IMR-90 (cell line): ENCODE measurements at regions not wholly inside any gene's neighbourhood (a gene's known extent, or its start where the extent isn't known, plus 50 kb on each side); places are given as distances from the start of the nearest gene placed in this dataset.

ENCODE experiments used
- ATAC-seq: fragments of 200-7000 bp; cut with Tn5 transposase; 2 replicates; pipeline ENCODE4 v1.9.1; 2020; ENCODE audit warnings: low read depth, mild to moderate bottlenecking, moderate library complexity
- BruUV-seq: library from RNA; stranded (reverse); fragments of 400-500 nt; replicated peaks from 2 replicates; lab custom pipeline; 2021; lab: Mats Ljungman, UMichigan
- CTCF ChIA-PET: fragments of 300-600 bp; formaldehyde crosslinking; extraction: SDS; loops from one replicate; lab custom pipeline; 2021; ENCODE audit warnings: antibody characterized with exemption; lab: Yijun Ruan, JAX
- POLR2A ChIA-PET: fragments of 300-600 bp; sonication (Branson Sonifier 250); formaldehyde crosslinking; loops from one replicate; lab custom pipeline; 2022; ENCODE audit warnings: antibody characterized with exemption; ENCODE audit not compliant: unreplicated experiment; lab: Charles Lee
- DNase-seq: peaks from one replicate; pipeline ENCODE4 v3.0.0; 2013
- H2AFZ ChIP-seq: replicated peaks from 2 replicates; pipeline ENCODE3; 2013; ENCODE audit warnings: low read length, mild to moderate bottlenecking; ENCODE audit not compliant: poor library complexity
- H2AK5ac ChIP-seq: 2 replicates; pipeline ENCODE4 v1.6.1; 2013; ENCODE audit warnings: low read depth, low read length, inconsistent platforms
- H2AK9ac ChIP-seq: replicated peaks from 2 replicates; pipeline ENCODE3; 2013; ENCODE audit warnings: mild to moderate bottlenecking, low read depth, low read length, moderate library complexity; ENCODE audit not compliant: poor library complexity
- H2BK120ac ChIP-seq: 2 replicates; pipeline ENCODE4 v1.6.1; 2013; ENCODE audit warnings: low read depth, low read length, inconsistent platforms
- H2BK15ac ChIP-seq: 3 replicates; pipeline ENCODE4 v1.6.1; 2013; ENCODE audit warnings: low read depth, low read length, inconsistent platforms
- H2BK20ac ChIP-seq: 2 replicates; pipeline ENCODE4 v1.6.1; 2013; ENCODE audit warnings: low read depth, mild to moderate bottlenecking, inconsistent platforms, low read length, moderate library complexity
- H2BK5ac ChIP-seq: 2 replicates; pipeline ENCODE4 v1.6.1; 2013; ENCODE audit warnings: mild to moderate bottlenecking, low read depth, low read length, inconsistent platforms; ENCODE audit not compliant: poor library complexity, severe bottlenecking
- H3K14ac ChIP-seq: replicated peaks from 2 replicates; pipeline ENCODE4 v1.6.1; 2013; ENCODE audit warnings: low read depth, low read length, inconsistent platforms
- H3K18ac ChIP-seq: 2 replicates; pipeline ENCODE4 v1.6.1; 2013; ENCODE audit warnings: low read depth, low read length, control low read depth
- H3K23ac ChIP-seq: 2 replicates; pipeline ENCODE4 v1.6.1; 2013; ENCODE audit warnings: low read depth, low read length, inconsistent platforms
- H3K27ac ChIP-seq: 2 replicates; pipeline ENCODE4 v1.5.1; 2013; ENCODE audit warnings: mild to moderate bottlenecking, control low read depth, low read length; ENCODE audit not compliant: insufficient read depth
- H3K27me3 ChIP-seq: 2 replicates; pipeline ENCODE4 v1.6.1; 2013; ENCODE audit warnings: low read length; ENCODE audit not compliant: control insufficient read depth, insufficient read depth
- H3K36me3 ChIP-seq: 2 replicates; pipeline ENCODE4 v1.6.1; 2013; ENCODE audit warnings: low read length, mixed read lengths; ENCODE audit not compliant: control insufficient read depth, insufficient read depth
- H3K4ac ChIP-seq: 2 replicates; pipeline ENCODE4 v1.6.1; 2013; ENCODE audit warnings: low read depth, low read length, inconsistent platforms
- H3K4me1 ChIP-seq: 2 replicates; pipeline ENCODE4 v1.6.1; 2013; ENCODE audit warnings: low read length, mixed read lengths; ENCODE audit not compliant: control insufficient read depth, insufficient read depth
- H3K4me2 ChIP-seq: 2 replicates; pipeline ENCODE4 v1.6.1; 2013; ENCODE audit warnings: low read depth, mild to moderate bottlenecking, control low read depth, low read length, moderate library complexity
- H3K4me3 ChIP-seq: 2 replicates; pipeline ENCODE4 v1.5.1; 2013; ENCODE audit warnings: low read depth, mild to moderate bottlenecking, control low read depth, low read length, moderate library complexity; ENCODE audit not compliant: insufficient read depth
- H3K56ac ChIP-seq: 2 replicates; pipeline ENCODE4 v1.6.1; 2013; ENCODE audit warnings: low read length, inconsistent platforms; ENCODE audit not compliant: insufficient read depth; ENCODE audit errors: extremely low read depth
- H3K79me1 ChIP-seq, 2 experiments: 2 replicates each; pipeline ENCODE4 v1.6.1; 2013; ENCODE audit warnings: low read length in 2 of 2, inconsistent platforms in 1 of 2, low read depth in 1 of 2
- H3K9ac ChIP-seq: 2 replicates; pipeline ENCODE4 v1.6.1; 2013; ENCODE audit warnings: low read depth, low read length, control low read depth
- H3K9me1 ChIP-seq: 2 replicates; pipeline ENCODE4 v1.6.1; 2013; ENCODE audit warnings: low read length, inconsistent platforms; ENCODE audit not compliant: insufficient read depth
- H3K9me3 ChIP-seq: 2 replicates; pipeline ENCODE4 v1.6.1; 2013; ENCODE audit warnings: low read length; ENCODE audit not compliant: control insufficient read depth, insufficient read depth
- H4K20me1 ChIP-seq: 2 replicates; pipeline ENCODE4 v1.6.1; 2013; ENCODE audit warnings: low read length, inconsistent platforms; ENCODE audit not compliant: insufficient read depth
- H4K5ac ChIP-seq: 2 replicates; pipeline ENCODE4 v1.6.1; 2013; ENCODE audit warnings: mild to moderate bottlenecking, low read depth, low read length, control low read depth
- H4K8ac ChIP-seq, 2 experiments: 2 replicates each; pipeline ENCODE4 v1.6.1; 2013; ENCODE audit warnings: low read depth in 2 of 2, low read length in 2 of 2, control low read depth in 1 of 2, inconsistent platforms in 1 of 2
- H4K91ac ChIP-seq: 2 replicates; pipeline ENCODE4 v1.6.1; 2013; ENCODE audit warnings: low read depth, low read length, inconsistent platforms; ENCODE audit not compliant: insufficient read depth
- BHLHE40 ChIP-seq: fragments of 150-350 bp; IDR thresholded peaks from 2 replicates; pipeline ENCODE4 v1.6.1; 2016; ENCODE audit warnings: mild to moderate bottlenecking, low read depth, low read length
- MAFK ChIP-seq: IDR thresholded peaks from 2 replicates; pipeline ENCODE4 v1.6.1; 2012; ENCODE audit warnings: low read depth, low read length, improper control_type of control experiment
- SMC3 ChIP-seq: fragments of 150-350 bp; IDR thresholded peaks from 2 replicates; pipeline ENCODE4 v1.6.1; 2016; ENCODE audit warnings: low read depth, mild to moderate bottlenecking, antibody characterized with exemption, low read length, moderate library complexity
- WGBS, 2 experiments: methylation state at CpG; one replicate each; pipeline versions ENCODE4 v1.1.5 to v1.1.7; 2013; ENCODE audit warnings: missing lambda C conversion rate in 2 of 2; ENCODE audit not compliant: insufficient read length in 1 of 2; ENCODE audit errors: extremely low coverage in 2 of 2; 5-methylcytosine and 5-hydroxymethylcytosine counted together
- dilution Hi-C: fragments of 300-500 bp; cut with HindIII; formaldehyde crosslinking; loops from one replicate; pipeline ENCODE4 v1.14.3; 2018; ENCODE audit warnings: low sequenced_read_pairs; ENCODE audit not compliant: unreplicated experiment
- in situ Hi-C: fragments of 300-500 bp; cut with MboI; formaldehyde crosslinking; loops from 3 replicates; pipeline ENCODE4 v1.14.3; 2019; ENCODE audit warnings: low sequenced_read_pairs, inconsistent platforms, mixed read lengths
- intact Hi-C: fragments of 100-400 bp; cut with micrococcal nuclease; formaldehyde crosslinking; loops from 2 replicates; pipeline ENCODE4 v1.10.0; 2022
- TF ChIP-seq, protein P1 (sequence below): fragments of 150-350 bp; IDR thresholded peaks from 2 replicates; pipeline ENCODE4 v1.6.1; 2017; ENCODE audit warnings: mild to moderate bottlenecking, antibody characterized with exemption, low read length, low read depth

DNA sequence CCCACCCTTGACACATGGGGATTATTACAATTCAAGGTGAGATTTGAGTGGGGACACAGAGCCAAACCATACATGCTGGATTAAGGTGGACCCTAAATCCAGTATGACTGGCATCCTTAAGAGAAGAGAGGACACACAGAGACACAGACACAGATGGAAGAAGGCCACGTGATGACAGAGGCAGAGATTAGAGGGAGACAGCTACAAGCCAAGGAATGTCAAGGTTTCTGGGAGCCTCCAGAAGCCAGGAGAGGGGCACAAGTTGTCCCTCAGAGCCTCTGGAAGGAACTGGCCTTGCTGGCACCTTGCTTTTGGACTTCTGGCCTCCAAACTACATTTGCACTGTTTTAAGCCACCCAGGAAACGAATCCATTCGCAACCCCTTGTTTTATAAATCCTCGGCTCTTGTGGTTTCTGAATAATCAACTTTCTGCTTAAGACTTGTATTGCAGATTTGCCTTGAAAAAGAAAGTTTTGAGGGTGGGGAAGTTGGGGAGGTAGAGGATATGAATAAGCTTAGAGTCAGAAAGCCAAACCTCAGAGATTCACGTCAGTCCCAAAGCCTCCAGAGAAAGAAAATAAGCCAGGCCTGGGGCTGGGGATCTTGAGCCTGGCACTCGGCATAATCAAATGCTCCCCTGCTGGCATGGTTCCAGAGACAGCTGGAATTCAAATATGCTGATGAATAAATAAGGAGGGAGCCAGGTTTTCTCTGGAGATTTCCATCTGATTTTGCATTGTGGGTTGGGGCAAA, 224.2 kb upstream of the PWP1 start:
- Histone ChIP-seq H4K91ac (peak overlapping the region; percentile 43), H3K4me1 (peaks cover 9% of the 10 kb centered on the region), H3K4ac (peak overlapping the region; percentile 71), H2AK5ac (peak overlapping the region; percentile 92), H2BK120ac (peak overlapping the region; percentile 87), H3K27me3 (no peaks in the 10 kb centered on the region; the same call in 1 of the 2 replicates), H3K56ac (peak overlapping the region; percentile 42), H3K9ac (peak overlapping the region; percentile 50; the same call in 1 of the 2 replicates), H3K18ac (peak overlapping the region; percentile 97), H2BK15ac (peak overlapping the region; percentile 67; the same call in 2 of the 3 replicates), H3K14ac (peak overlapping the region; percentile 73), H3K23ac (peak overlapping the region; percentile 66; the same call in 1 of the 2 replicates), H4K20me1 (no peaks in the 10 kb centered on the region), H2AFZ (peak overlapping the region; percentile 79), H4K8ac (peak overlapping the region; percentile 31 to 89), H3K27ac (peak overlapping the region; percentile 88), H3K4me3 (no peak overlapping the region; the same call in 1 of the 2 replicates), H3K9me1 (peaks cover 10% of the 10 kb centered on the region; the same call in 1 of the 2 replicates), H3K79me1 (peaks cover 7 to 10% of the 10 kb centered on the region in 2 experiments; a peak in 2 of 4 replicates), H2BK20ac (peak overlapping the region; percentile 96), H4K5ac (peak overlapping the region; percentile 94; the same call in 1 of the 2 replicates), H2BK5ac (peak overlapping the region; percentile 90), H3K9me3 (no peaks in the 10 kb centered on the region), H2AK9ac (peak overlapping the region; percentile 60), H3K4me2 (peak overlapping the region; percentile 95), H3K36me3 (no peaks in the 10 kb centered on the region)
- intact Hi-C loops (no loop called here), in situ Hi-C loops (no loop called here), dilution Hi-C loops (no loop called here)
- peak; percentile 87 for ATAC-seq
- POLR2A ChIA-PET = interaction anchor here (0.7 kb wide), 1 partner anchor 1091 kb away, joined by 4 read pairs; no protein-coding TSS in a partner anchor
- peak; percentile 91 for DNase-seq
- 13% methylated on average over 1 of the region's 6 CpGs; no CpG with 5 or more reads in 1 of the 2 experiments for WGBS, 2 experiments
- CTCF ChIA-PET = no interaction called here
- TF ChIP-seq MAFK (0 out of 2 replicates have a peak, but pooled peaks have one; percentile 1), BHLHE40 (0 out of 2 replicates have a peak, but pooled peaks have one; percentile 2), SMC3 (no peak)
- TF ChIP-seq, protein P1, sequence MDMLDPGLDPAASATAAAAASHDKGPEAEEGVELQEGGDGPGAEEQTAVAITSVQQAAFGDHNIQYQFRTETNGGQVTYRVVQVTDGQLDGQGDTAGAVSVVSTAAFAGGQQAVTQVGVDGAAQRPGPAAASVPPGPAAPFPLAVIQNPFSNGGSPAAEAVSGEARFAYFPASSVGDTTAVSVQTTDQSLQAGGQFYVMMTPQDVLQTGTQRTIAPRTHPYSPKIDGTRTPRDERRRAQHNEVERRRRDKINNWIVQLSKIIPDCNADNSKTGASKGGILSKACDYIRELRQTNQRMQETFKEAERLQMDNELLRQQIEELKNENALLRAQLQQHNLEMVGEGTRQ = peak; percentile 90
- BruUV-seq = no TSS peak
